HG03175 (cell line): ENCODE measurements at regions not wholly inside any gene's neighbourhood (a gene's known extent, or its start where the extent isn't known, plus 50 kb on each side); places are given as distances from the start of the nearest gene placed in this dataset.

Source experiments
- ATAC-seq: cut with Tn5 transposase; IDR thresholded peaks from one replicate; pipeline ENCODE4 v1.9.1; 2021; ENCODE audit warnings: mild to moderate bottlenecking, moderate library complexity; ENCODE audit not compliant: unreplicated experiment

DNA sequence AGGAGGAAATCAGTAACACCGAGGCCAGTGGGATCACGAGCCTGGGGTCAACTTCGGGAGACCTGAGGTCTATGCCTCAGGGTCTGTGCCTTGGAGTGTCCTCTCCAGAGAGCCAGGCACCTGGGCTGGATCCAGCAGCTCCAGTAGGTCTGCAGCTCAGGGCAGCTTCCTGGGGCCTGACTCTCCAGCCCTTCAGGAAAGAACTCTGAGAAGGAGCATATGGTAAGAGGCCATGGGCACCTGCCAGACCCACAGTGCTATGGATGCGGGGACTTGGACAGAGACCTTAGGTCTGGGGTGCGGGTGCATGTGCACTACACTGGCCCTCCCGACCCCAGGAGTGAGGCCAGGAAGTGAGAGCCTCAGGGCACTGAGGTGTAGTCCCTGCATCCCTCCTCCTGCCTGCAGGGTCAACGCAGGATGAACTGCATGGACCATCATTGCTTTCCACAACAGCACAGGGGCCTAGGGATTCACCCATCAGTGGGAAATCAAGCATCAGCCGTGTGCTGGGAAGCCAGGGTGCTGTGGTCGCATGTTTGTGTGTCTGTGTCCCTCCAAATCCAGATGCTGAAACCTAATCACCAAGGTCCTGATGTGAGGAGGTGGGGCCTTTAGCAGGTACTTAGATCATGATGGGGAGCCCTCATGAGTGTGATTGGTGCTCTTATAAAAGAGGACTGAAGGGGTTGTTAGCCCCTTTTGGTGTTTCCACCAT, 210.9 kb upstream of the CST7 start:
- no peak for ATAC-seq

DNA sequence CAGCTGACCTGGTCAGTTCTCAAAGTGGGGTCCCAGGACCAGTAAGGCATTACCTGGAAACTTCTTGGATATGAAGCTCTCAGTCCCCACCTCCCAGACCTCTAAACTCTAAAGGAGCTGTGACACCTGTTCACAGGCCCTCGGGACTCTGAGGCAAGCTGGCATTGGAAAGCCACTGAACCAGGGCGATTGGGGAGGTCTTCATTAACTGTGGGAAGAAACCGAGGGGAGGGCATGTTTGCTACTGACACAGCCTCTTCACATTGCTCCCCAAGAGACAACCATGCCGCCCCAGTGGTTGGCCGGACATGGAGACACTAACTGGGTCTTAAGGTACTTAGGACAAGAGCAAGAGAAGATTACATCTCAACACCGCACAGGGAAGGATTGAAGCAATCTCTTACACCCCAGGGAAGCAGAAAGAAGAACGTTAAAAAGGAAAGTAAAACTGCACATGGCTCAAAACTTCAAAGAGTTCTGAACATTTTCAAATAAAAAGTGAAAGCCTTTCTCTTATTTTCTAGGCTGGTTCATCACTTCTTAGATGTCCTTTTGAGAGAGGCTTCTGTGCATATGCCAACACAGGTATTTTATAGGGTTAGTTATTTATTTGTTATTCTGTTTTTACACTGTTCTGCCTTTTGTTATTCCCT, 210.0 kb upstream of the CST7 start:
- ATAC-seq = peak; percentile 47

DNA sequence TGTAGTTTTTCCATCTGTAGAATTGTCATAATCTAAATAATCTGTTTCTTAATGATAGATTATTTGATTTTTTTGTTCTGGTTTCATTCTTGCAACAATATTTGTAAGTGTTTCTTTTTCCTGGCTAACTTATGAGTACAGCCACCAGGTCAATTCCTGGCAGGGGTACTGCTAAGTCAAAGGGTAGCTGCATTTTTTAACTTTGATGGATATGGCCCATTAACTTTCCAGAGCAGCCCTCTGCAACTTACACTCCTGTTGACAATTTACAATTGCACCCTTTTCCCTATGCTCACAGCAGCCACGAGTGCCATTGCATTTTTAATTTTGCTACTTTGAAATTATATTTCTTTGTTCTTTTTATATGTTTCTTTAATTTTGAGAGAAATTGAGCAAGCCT, 209.3 kb upstream of the CST7 start:
- ATAC-seq = no peak

DNA sequence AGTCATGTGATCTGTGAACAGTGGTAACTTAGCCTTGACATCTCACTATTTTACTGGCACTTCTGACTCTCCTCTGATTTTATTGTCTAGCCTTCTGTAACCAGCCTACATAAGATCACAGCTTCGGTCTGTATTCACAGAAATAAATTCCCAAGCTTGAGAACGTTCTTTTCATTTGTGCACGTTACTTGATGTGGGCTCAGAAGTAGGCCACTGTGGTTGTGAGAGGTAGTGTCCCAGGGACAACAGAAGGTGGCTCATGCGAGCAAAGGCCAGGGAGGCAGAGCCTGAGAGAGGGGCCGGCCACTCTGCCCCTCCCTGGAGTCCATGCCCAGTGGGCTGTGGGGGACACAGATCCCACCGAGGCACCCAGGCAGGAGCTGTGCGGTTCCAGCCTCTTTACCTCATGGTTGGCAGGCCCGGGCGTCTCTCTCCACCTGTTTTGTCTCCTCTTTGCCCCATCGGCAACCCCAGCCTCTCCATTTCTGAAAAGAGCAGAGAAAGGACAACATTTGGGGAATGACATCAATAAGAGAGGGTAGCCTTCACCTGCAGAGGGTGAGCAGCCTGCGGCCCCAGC, 207.5 kb upstream of the CST7 start:
- ATAC-seq = no peak

DNA sequence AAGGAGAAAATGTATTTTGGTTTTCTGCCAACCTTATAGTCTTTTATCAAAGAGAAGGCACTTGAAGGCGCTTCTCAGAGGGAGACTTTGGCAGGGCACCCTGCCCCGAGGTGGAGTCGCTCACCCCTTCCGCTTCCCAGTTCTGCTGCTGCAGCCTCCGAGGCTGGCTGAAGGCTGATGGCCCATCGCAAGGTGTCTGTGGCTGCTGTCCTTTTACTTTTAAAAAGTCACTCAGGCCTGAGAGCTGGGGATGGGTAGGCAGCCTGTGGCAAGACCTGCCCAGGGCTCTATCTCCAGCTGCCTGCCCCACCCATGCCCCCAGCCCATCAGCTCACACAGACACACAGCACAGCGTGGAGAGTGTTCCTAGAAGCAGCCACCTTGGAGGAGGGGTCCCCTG, 206.6 kb upstream of the CST7 start:
- ATAC-seq = no peak

DNA sequence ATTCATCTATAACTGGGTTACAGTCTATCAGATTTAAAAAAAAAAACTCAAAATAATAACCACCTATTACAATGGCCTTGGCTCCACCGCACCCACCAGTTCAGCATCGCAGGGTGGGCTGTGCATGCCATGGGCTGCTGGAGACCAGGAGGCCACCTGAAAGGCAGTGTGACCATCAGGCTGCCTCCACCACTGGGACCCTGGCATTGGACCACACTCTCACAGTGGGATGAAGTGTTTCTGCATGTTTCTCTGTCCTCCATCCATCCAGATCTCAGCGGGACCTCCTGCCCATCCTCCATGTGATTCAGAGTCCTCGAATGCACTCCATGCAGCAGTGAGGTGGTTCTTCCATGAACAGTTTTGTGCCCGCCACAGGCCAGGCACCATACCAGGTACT, 206.1 kb upstream of the CST7 start:
- no peak for ATAC-seq

DNA sequence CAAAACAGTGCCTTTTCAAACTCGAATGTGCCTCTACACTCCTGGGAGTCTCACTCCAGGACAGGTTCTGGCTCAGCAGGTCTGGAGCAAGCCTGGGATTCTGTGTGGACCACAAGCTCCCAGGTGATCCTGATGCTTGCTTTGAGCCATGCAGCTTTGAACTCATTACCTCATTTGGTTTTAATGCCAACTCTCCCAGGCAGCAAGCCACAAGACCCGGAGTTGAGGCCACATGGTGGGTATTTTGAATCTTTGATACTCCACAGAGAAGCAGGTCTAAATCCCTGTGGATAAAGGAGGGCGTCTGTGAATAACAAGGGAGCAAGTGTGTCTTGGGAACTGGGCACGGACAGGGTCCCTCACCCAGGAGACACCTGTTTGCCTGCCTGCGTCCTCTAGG, 205.4 kb upstream of the CST7 start:
- no peak for ATAC-seq

DNA sequence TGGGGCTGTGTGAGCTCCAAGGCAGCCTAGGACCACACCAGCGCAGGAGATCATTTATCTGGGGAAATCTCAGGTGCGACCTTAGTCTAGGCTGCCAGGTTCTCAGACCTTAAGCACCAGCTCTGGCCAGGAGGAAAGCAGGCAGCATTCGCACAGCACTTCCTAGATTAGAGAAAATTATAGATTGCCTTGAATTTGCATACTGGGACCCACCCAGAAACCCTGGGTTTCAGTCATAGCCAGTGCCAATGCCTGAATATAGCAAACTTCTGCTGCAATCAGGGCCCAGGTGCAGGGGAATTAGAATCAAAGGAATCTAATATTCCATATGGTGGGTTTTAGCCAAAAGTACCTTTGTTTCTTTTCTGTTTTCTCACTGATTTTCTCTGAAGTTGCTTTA, 204.3 kb upstream of the CST7 start:
- no peak for ATAC-seq

DNA sequence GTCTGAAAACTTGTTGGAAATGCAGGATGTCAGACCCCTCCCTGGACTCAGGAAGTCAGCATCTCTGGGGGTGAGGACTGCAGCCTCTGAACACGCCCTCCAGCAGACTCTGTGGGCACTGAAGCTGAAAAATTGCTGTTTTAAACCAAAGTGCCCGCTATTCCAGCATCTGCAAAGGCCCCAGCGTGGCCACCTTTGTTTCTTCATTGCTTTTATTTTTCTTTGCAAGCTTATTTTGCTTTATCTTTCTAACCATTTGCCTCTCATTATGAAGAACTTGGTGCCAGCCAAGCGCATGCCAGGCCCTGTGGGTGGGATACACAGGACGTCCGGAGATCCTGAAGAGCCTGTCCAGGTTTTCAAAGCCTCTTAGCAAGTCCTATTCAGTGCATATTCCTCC, 203.9 kb upstream of the CST7 start:
- no peak for ATAC-seq

DNA sequence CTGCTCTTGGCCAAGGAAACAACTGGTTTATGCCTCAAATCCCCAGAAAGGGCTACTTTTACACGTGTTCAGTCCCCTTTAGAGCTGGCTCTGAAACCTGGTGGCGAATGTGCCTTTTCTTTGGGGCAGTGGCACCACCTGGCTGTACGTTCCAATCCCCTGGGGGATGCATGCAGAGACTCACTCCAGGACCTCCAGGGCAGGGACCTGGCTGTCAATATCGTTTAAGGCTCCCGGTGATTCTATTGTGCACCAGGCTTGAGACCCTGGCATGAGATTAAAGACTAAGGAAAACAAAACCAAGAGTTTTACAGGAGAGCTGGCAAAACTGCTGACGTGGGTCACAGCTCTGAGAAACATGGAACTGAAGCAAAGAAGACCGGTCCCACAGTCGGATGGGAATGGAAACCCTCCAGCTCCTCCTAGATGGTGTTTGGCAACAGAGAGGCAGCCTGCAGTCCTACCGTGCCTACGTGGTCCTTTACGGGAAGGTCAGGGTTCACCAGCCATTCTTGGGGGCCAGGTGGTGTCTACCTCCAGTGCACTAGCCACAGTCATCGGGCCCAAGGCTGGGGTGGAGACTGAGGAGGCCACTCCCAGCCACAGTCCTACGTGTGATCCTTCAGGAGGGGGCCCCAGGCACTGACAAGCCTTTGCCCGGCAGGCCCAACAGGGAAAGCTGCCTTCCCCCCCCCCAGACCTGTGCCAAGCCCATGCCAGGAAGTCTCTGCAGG, 203.3 kb upstream of the CST7 start:
- no peak for ATAC-seq

DNA sequence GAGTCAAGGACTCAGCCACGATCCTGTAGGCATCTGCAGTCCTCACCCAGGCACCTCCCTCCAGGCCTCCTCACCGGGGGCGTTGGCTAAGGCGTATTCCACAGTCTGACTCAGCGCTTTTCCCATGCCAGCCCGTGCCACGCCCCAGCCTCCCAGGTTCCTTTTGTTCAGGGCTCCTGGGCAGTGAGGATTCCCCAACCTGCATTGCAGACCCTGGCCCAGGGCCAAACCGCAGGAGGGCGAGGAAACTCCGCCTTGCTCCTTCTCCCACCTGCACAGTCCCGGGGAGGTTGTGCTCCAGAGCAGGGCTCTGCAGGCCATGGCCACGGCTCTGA, 202.8 kb upstream of the CST7 start:
- ATAC-seq = no peak

DNA sequence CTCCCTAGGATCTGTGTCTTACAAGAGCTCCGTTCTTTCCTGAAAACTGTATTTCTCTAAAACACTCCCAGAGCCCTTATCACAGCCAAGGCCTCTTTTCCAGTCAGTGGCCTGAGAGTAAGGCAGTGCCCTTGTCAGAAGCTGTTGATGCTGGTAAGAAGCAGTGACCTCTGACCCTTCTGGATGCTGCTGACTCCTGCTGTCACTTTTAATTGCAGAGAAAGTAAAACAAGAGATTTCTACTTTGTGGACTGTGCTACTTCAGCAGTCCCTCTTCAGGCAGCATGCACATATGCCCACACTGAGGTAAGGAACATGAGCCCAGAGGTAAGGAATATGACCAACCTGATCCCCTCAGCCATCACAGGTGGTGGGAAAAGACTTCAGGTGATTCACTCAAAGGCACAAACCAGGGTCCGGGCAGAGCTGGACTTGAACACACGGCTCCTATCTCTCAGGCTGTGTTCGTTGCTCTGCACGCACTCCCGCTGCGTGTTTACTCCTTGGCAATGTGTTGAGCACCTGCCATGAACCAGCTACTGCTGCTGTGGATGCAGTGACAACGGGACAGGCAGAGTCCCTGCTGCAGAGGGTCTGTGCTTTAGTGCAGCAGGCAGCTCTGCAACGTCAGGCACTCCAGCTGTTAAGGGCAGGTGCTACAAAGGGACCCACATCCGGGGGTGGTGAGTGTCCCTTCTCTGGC, 201.9 kb upstream of the CST7 start:
- ATAC-seq = no peak

DNA sequence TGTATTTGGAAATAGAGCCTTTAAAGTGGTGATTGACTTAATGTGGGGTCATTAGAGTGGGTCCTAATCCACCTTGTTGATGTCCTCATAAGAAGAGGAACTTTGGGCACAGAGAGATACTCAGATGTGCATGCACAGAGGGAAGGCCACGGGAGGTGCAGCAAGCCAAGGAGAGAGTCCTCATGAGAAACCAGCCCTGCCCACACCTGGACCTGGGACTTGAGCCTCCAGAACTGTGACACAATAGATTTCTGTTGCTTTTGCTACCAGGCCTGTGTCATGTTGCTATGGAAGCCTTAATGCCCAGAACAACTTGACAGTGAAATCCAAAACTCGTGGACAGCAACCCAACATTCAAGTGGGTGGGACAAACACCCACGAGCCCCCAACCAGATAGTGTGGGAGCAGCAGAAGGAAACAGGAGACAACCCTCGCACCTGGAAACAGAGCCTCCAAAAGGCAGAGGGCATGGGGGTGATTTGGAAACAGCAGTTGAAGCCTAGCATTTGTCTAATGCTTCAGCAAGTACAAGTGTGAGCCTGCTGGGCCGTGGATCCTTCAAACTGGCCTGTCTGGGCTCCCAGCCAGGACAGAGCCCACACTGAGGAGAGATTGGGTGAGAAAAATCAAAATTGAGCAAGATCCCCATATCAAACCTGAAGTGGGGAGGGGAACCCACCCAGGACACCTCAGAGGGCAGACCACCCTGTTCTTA, 201.0 kb upstream of the CST7 start:
- ATAC-seq = no peak

DNA sequence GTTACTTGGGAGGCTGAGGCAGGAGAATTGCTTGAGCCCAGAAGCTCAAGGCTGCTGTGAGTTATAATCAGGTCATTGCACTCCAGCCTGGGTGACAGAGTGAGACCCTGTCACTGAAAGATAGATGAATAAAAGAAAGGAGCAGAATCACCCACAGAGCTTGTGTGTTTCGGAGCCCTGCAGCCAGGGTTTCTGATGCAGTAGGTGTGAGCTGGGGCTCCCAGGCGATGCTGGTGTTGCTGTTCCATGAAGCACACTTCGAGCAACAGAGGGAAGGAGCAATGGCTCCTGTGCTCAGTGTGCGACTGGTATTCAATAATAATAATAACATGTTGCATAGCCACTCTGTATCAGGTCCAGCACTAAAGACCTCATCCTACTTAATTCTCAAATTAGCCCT, 197.5 kb upstream of the CST7 start:
- ATAC-seq = no peak

DNA sequence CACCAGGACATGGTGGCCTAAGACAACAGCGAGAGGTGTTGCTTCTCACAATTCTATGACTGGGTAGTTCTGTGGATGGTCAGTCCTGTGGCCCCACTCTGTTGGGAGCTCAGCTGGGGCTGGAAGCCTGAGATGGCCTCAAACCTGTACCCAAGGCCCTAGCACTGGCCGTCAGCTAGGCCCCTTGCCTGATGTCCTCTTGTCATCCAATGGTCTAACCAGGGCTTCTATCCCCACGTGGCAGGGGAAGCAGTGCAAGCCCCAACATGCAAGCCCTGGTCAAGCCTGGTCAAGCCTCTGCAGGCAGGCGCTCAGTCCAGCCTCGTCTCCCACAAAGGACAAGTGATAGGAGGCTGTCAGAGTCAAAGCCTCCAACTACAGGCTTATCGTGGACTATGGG, 196.5 kb upstream of the CST7 start:
- no peak for ATAC-seq

DNA sequence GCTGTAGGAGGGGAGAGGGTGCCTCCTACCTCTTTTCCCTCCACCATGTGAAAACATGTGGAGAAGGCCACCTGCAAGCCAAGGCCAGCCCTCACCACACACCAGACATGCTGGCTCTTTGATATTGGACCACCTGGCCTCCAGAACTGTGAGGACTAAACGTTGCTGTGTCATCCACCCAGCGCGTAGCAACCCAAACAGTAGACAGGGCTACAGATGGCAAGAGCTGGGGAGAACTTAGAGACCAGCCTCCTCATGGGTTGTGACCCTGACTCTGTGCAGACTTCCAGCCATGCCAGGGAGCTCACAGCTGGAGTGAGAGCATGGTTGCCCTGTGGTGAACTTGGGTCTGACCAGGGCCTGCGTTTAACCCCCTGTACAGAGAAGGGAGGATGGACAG, 195.9 kb upstream of the CST7 start:
- no peak for ATAC-seq

DNA sequence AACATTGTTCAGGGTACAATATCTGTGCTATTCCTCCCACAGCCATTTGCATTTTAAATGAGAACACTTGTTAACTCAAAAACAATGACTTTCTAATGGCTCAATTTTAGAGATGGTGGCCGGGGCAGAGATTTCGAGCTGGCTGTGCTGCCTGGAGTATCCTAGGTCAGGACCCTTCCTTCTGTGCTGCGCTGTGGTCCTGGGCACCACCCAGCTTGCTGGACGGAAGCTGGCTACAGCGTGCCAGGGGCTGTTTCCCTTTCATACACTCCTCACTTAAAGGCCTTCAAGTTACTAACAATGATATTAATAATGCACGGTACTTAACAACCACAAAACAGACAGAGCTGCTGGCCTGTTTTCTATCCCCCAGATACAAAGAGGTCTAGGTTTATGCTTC, 194.4 kb upstream of the CST7 start:
- ATAC-seq = no peak

DNA sequence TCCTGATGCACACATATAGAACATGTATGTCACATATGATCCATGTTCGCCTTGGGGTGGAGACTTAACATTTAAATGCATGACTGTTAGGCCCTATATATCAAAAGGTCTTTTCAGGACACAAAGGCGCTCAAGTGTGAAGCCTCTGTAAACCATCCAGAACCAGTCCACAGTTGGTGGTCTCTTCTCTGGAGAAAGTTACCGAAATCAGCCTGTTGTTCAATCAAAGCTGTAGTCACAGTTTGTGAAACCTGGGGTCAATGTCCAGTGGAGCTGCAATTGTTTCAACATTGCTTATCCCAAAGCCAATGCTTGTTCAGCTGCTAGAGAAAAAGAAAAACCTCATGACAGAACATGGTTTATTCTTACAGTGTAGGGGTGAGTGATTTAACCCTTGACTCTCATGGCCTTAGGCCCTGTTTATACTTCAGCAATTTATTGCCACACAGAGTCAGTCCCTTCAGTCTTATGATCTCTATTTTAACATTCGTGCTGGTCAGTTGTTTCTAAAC, 193.6 kb upstream of the CST7 start:
- no peak for ATAC-seq

DNA sequence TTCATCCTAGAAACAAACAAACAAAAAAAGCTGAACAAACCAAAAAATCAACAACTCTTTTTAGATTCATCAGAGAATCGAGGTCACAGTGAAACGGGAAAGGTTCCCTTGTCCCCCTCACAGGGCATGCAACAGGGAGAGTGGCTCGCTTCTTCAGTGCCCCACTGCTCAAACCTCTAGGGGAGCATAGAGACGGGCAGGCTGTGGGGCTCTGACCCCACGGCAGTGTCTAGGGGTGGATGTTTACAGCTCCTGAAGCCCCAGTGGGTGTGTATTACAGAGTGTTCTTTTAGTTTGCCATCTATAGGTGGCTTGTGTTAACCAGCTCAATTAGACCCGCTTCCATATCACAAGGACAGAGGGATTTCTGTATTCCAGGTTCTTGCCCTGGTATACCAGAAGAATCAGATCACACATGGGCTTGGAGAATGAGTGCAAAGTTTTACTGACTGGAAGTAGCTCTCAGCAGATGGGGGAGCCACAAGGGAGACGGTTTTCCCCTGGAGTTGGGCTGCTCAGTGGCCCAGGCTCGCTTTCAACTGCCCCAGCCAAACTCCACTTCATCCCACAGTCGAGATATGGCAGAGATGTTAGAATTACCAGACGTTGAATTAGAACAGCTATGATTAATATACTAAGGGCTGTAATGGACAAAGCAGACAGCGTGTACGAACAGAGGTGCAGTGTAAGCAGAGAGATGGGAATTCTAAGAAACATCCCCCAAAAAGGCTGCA, 192.6 kb upstream of the CST7 start:
- ATAC-seq = no peak
